ENCODE measurements at regions not wholly inside any gene's neighbourhood (a gene's known extent, or its start where the extent isn't known, plus 50 kb on each side); places are given as distances from the start of the nearest gene placed in this dataset.

- Histone ChIP-seq H3K23me2 (ENCODE audit: insufficient read length, low read depth, low read length, poor library complexity, severe bottlenecking) (no peaks in the 10 kb centered on the region), H3K27ac (ENCODE audit: insufficient read length, low read depth, low read length) (no peak overlapping the region), H4K8ac (replicated peaks; ENCODE audit: insufficient read length, low read depth, low read length) (no peak overlapping the region), H3K56ac (ENCODE audit: insufficient read length, low read depth, low read length) (no peak overlapping the region), H2BK15ac (ENCODE audit: low read depth, low read length) (no peak overlapping the region), H3K4me1 (ENCODE audit: insufficient read depth, low read length) (no peaks in the 10 kb centered on the region), H3T11ph (ENCODE audit: low read length) (no peak overlapping the region), H4K5ac (ENCODE audit: insufficient read length, low read depth, low read length) (no peak overlapping the region), H2BK20ac (ENCODE audit: low read depth, low read length, poor library complexity, severe bottlenecking) (no peak overlapping the region), H2BK12ac (ENCODE audit: insufficient read length, low read depth, low read length) (no peak overlapping the region), H2AK5ac (ENCODE audit: insufficient read length, low read length) (no peak overlapping the region), H3K27me3 (ENCODE audit: insufficient read depth, low read length) (no peaks in the 10 kb centered on the region), H3K4ac (ENCODE audit: low read depth, low read length) (no peak overlapping the region), H3K79me1 (ENCODE audit: insufficient read depth, low read depth, low read length, poor library complexity, severe bottlenecking) (no peaks in the 10 kb centered on the region), H3K9ac (ENCODE audit: extremely low read depth, insufficient read length, low read length) (no peak overlapping the region), H2BK5ac (ENCODE audit: insufficient read length, low read length) (no peak overlapping the region), H4K91ac (ENCODE audit: insufficient read length, low read depth, low read length) (no peak overlapping the region), H3K14ac (ENCODE audit: insufficient read depth, low read length) (no peak overlapping the region), H2AFZ (ENCODE audit: low read length) (no peak overlapping the region), H2BK120ac (ENCODE audit: low read depth, low read length, poor library complexity, severe bottlenecking) (no peak overlapping the region), H3K4me2 (ENCODE audit: insufficient read depth, insufficient read length, low read length) (no peak overlapping the region), H3K79me2 (ENCODE audit: insufficient read depth, low read length) (no peaks in the 10 kb centered on the region), H3K9me3 (ENCODE audit: control insufficient read depth, low read depth, low read length) (no peaks in the 10 kb centered on the region), H3K23ac (ENCODE audit: insufficient read length, low read depth, low read length) (no peak overlapping the region), H3K18ac (ENCODE audit: insufficient read length, low read depth, low read length) (no peak overlapping the region), H4K20me1 (ENCODE audit: control insufficient read depth, insufficient read depth, insufficient read length) (no peaks in the 10 kb centered on the region)
- H3K36me3 Mint-ChIP-seq (ENCODE audit: insufficient read depth in 1 of 3, low read depth in 3 of 3), result peaks cover 8 to 16% (median 11%) of the 10 kb centered on the region in 3 experiments
- DNase-seq, result no peak
- no peak overlapping the region for H3K27ac Mint-ChIP-seq
- peaks cover 6 to 13% of the 10 kb centered on the region in 2 experiments; a peak in 4 of 5 replicates for H3K9me3 Mint-ChIP-seq
- WGBS (ENCODE audit: extremely low coverage, insufficient read length, low lambda C conversion rate), result no CpG with 5 or more reads among the region's 1 CpG
- TF ChIP-seq CTCF (conservative IDR thresholded peaks at IDR 0.05), result no peak
- H3K27me3 Mint-ChIP-seq (ENCODE audit: low read depth), result no peaks in the 10 kb centered on the region
- H3K4me1 Mint-ChIP-seq, result peaks cover 0 to 5% of the 10 kb centered on the region in 2 experiments; a peak in 2 of 4 replicates
- H3K4me3 Mint-ChIP-seq, result no peak overlapping the region
These were observed 691.1 kb downstream of the SI start for GRCh38 chr3:164387236-164387635.
